Neural progenitor cell (in vitro differentiated cells): ENCODE measurements at regions not wholly inside any gene's neighbourhood (a gene's known extent, or its start where the extent isn't known, plus 50 kb on each side); places are given as distances from the start of the nearest gene placed in this dataset.

ENCODE experiments used
- DNase-seq: peaks from one replicate; pipeline ENCODE4 v3.0.0-alpha.2; 2016; ENCODE audit warnings: low spot score
- H2AFZ ChIP-seq: fragments of 200-600 bp; sonication (generic); replicated peaks from 2 replicates; pipeline ENCODE4 v1.6.1; 2016; ENCODE audit warnings: antibody characterized with exemption
- H3F3A ChIP-seq: fragments of 200-600 bp; sonication (generic); 2 replicates; pipeline ENCODE4 v1.6.1; 2016; ENCODE audit warnings: antibody characterized with exemption, low read depth
- H3K27ac ChIP-seq: fragments of 200-600 bp; sonication (generic); 2 replicates; pipeline ENCODE4 v1.5.1; 2016; ENCODE audit warnings: mild to moderate bottlenecking
- H3K27me3 ChIP-seq: fragments of 200-600 bp; sonication (generic); 2 replicates; pipeline ENCODE4 v1.6.1; 2016; ENCODE audit warnings: mild to moderate bottlenecking, moderate library complexity
- H3K36me3 ChIP-seq: fragments of 200-600 bp; sonication (generic); 2 replicates; pipeline ENCODE4 v1.5.1; 2016
- H3K4me1 ChIP-seq: fragments of 200-600 bp; sonication (generic); 2 replicates; pipeline ENCODE4 v1.6.1; 2016; ENCODE audit warnings: mixed run types
- H3K4me2 ChIP-seq: fragments of 200-600 bp; sonication (generic); 2 replicates; pipeline ENCODE4 v1.6.1; 2016
- H3K4me3 ChIP-seq: fragments of 200-600 bp; sonication (generic); 2 replicates; pipeline ENCODE4 v1.5.1; 2016
- H3K79me2 ChIP-seq: fragments of 200-600 bp; sonication (generic); 2 replicates; pipeline ENCODE4 v1.6.1; 2016; ENCODE audit warnings: low read depth
- H3K9ac ChIP-seq: fragments of 200-600 bp; sonication (generic); 2 replicates; pipeline ENCODE4 v1.6.1; 2016
- H3K9me3 ChIP-seq: fragments of 200-600 bp; sonication (generic); 2 replicates; pipeline ENCODE4 v1.5.1; 2016; ENCODE audit warnings: low read depth
- H4K20me1 ChIP-seq: fragments of 200-600 bp; sonication (generic); 2 replicates; pipeline ENCODE4 v1.6.1; 2016; ENCODE audit warnings: low read depth
- H3K27ac Mint-ChIP-seq: 3 replicates; pipeline ENCODE4 v1.8.0; 2021; ENCODE audit warnings: mixed read lengths
- H3K27me3 Mint-ChIP-seq: 2 replicates; pipeline ENCODE4 v1.8.0; 2022; ENCODE audit warnings: low read depth, mild to moderate bottlenecking, inconsistent platforms, moderate library complexity, mixed read lengths; ENCODE audit not compliant: insufficient read depth
- H3K36me3 Mint-ChIP-seq: 3 replicates; pipeline ENCODE4 v1.8.0; 2021; ENCODE audit warnings: mixed read lengths
- H3K4me1 Mint-ChIP-seq: 3 replicates; pipeline ENCODE4 v1.8.0; 2021; ENCODE audit warnings: mixed read lengths
- H3K4me3 Mint-ChIP-seq: 3 replicates; pipeline ENCODE4 v1.8.0; 2021; ENCODE audit warnings: mild to moderate bottlenecking, moderate library complexity, mixed read lengths
- H3K9me3 Mint-ChIP-seq: 3 replicates; pipeline ENCODE4 v1.8.0; 2020; ENCODE audit warnings: mixed read lengths
- CTCF ChIP-seq: fragments of 200-600 bp; sonication (generic); IDR thresholded peaks from 2 replicates; pipeline ENCODE4 v1.5.1; 2017; ENCODE audit warnings: antibody characterized with exemption, mild to moderate bottlenecking
- EZH2 ChIP-seq: fragments of 200-600 bp; sonication (generic); IDR thresholded peaks from 2 replicates; pipeline ENCODE4 v1.6.1; 2017; ENCODE audit warnings: antibody characterized with exemption, mild to moderate bottlenecking, moderate library complexity
- EZH2phosphoT487 ChIP-seq: fragments of 200-600 bp; sonication (generic); IDR thresholded peaks from 2 replicates; pipeline ENCODE4 v1.6.1; 2017; ENCODE audit warnings: antibody characterized with exemption

GRCh38 chr15:96959501-96959900 lies 629.0 kb downstream of the NR2F2 start:
- H3K79me2 ChIP-seq: no peaks in the 10 kb centered on the region
- TF ChIP-seq EZH2 (no peak), EZH2phosphoT487 (no peak), CTCF (no peak)

GRCh38 chr15:96960711-96961480 lies 630.4 kb downstream of the NR2F2 start:
- Histone ChIP-seq H3K4me2 (no peak overlapping the region), H3K79me2 (no peaks in the 10 kb centered on the region), H3K4me3 (no peak overlapping the region), H3K27ac (no peak overlapping the region), H2AFZ (no peak overlapping the region), H3K27me3 (no peaks in the 10 kb centered on the region), H4K20me1 (no peaks in the 10 kb centered on the region), H3K4me1 (no peaks in the 10 kb centered on the region), H3F3A (no peaks in the 10 kb centered on the region), H3K9ac (no peak overlapping the region), H3K36me3 (no peaks in the 10 kb centered on the region), H3K9me3 (no peaks in the 10 kb centered on the region)
- Mint-ChIP-seq H3K4me1 (no peaks in the 10 kb centered on the region), H3K27ac (no peak overlapping the region), H3K36me3 (no peaks in the 10 kb centered on the region), H3K27me3 (peaks cover 2% of the 10 kb centered on the region), H3K4me3 (no peak overlapping the region), H3K9me3 (no peaks in the 10 kb centered on the region)
- no peak for DNase-seq
- TF ChIP-seq EZH2phosphoT487 (no peak), CTCF (no peak), EZH2 (no peak)

More at GRCh38 chr15:96959501-96959900, 629.0 kb downstream of the NR2F2 start:
- Histone ChIP-seq H3K27me3 (no peaks in the 10 kb centered on the region), H3F3A (no peaks in the 10 kb centered on the region), H3K27ac (no peak overlapping the region), H2AFZ (no peak overlapping the region), H3K4me1 (peaks cover 6% of the 10 kb centered on the region), H3K9me3 (no peaks in the 10 kb centered on the region), H4K20me1 (no peaks in the 10 kb centered on the region), H3K9ac (no peak overlapping the region), H3K4me2 (no peak overlapping the region), H3K36me3 (no peaks in the 10 kb centered on the region), H3K4me3 (no peak overlapping the region)
- H3K4me1 Mint-ChIP-seq: no peaks in the 10 kb centered on the region
- H3K4me3 Mint-ChIP-seq: no peak overlapping the region
- H3K27me3 Mint-ChIP-seq: peaks cover 5% of the 10 kb centered on the region
- H3K9me3 Mint-ChIP-seq: no peaks in the 10 kb centered on the region
- no peaks in the 10 kb centered on the region for H3K36me3 Mint-ChIP-seq
- no peak overlapping the region for H3K27ac Mint-ChIP-seq
- no peak for DNase-seq

- TF ChIP-seq EZH2: no peak
- no peak for TF ChIP-seq CTCF
- TF ChIP-seq EZH2phosphoT487: no peak
Observed at GRCh38 chr15:96966554-96966953, 636.1 kb downstream of the NR2F2 start.

More at GRCh38 chr15:96966554-96966953, 636.1 kb downstream of the NR2F2 start:
- H3K27me3 Mint-ChIP-seq: peaks cover 11% of the 10 kb centered on the region
- Histone ChIP-seq H3F3A (peaks cover 4% of the 10 kb centered on the region), H2AFZ (no peak overlapping the region), H4K20me1 (no peaks in the 10 kb centered on the region), H3K79me2 (no peaks in the 10 kb centered on the region), H3K9me3 (no peaks in the 10 kb centered on the region), H3K4me1 (peaks cover 13% of the 10 kb centered on the region), H3K4me2 (no peak overlapping the region), H3K27me3 (no peaks in the 10 kb centered on the region), H3K36me3 (no peaks in the 10 kb centered on the region), H3K27ac (no peak overlapping the region), H3K4me3 (no peak overlapping the region), H3K9ac (no peak overlapping the region)
- no peaks in the 10 kb centered on the region for H3K36me3 Mint-ChIP-seq
- no peak overlapping the region for H3K4me3 Mint-ChIP-seq
- no peak overlapping the region for H3K27ac Mint-ChIP-seq
- H3K4me1 Mint-ChIP-seq: peaks cover 28% of the 10 kb centered on the region
- H3K9me3 Mint-ChIP-seq: no peaks in the 10 kb centered on the region
- DNase-seq: no peak
